ENCODE measurements at regions not wholly inside any gene's neighbourhood (a gene's known extent, or its start where the extent isn't known, plus 50 kb on each side); places are given as distances from the start of the nearest gene placed in this dataset.
"Not testable (repeated sequence)": the region's sequence is repeated elsewhere in the genome, so short reads cannot be mapped to it uniquely, and the experiment has no call there.

DNA sequence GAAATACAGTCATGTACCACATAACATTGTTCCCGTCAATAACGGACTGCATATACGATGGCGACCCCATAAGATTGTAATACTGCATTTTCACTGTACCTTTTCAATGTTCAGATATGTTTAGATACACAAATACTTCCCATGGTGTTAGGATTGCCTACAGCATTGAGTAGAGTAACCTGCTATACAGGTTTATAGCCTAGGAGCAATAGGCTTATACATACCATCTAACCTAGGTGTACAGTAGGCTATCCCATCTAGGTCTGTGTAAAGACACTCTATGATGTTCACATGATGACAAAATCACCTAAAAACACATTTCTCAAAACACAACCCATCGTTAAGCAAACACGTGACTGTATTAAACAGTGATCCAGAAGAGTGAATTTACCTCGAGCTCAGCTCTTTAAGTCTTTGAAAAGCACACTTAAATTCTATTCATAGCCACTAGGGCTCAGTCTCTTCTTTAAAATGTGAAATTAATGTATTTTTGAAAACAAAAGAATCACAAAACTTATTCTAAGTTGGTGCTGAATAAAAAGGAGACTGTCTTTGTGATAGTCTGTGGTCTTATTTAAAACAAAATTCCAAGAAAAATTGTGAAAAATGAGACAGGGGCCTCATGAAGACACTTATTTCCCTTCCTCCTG, 239.1 kb upstream of the ARID2 start:
- DNase-seq (ENCODE audit: low spot score), result no peak

- DNase-seq (ENCODE audit: low spot score), result no peak
These were observed 235.2 kb upstream of the ARID2 start for GRCh38 chr12:45494279-45494678.

GRCh38 chr12:45498645-45499044, 230.9 kb upstream of the ARID2 start:
- no peak for DNase-seq (ENCODE audit: low spot score)

- no peak for DNase-seq (ENCODE audit: low spot score)
These were observed 226.9 kb upstream of the ARID2 start for GRCh38 chr12:45502481-45503128.

- no peak for DNase-seq (ENCODE audit: low spot score)
These were observed 225.6 kb upstream of the ARID2 start for GRCh38 chr12:45503899-45504298.

DNA sequence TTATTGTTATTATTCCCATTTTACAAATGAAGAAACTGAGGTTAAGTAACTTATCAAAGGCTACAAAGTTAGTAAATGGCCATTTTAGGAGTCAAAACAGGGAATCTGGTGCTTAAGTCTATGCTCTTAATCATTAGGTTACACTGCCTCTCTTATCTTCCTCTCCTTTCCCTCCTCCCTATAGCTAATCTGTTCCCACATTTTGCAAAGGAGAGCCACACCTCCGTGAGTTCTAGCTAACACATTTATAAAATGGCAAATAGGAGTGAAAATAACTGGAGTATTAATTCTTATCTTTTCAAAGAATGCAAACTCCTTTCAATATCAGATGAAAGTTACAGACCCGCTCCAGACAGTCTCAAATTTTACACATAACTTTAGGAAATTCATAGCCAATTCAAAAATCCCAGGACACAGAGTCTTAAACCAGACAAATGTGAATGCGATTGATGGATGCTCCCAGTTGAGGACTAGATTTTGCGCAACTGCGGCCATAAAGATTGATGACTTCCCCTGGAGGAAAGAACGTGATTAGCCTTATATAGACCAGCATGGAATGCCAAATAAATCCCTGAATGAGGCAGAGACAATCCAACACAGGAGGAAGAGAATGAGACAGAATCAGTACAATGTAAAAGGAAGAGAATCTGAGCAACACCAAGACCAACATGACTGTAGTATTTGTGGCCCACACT, 225.0 kb upstream of the ARID2 start:
- no peak for DNase-seq (ENCODE audit: low spot score)

- no peak for DNase-seq (ENCODE audit: low spot score)
These were observed 220.3 kb upstream of the ARID2 start for GRCh38 chr12:45509187-45509586.

DNA sequence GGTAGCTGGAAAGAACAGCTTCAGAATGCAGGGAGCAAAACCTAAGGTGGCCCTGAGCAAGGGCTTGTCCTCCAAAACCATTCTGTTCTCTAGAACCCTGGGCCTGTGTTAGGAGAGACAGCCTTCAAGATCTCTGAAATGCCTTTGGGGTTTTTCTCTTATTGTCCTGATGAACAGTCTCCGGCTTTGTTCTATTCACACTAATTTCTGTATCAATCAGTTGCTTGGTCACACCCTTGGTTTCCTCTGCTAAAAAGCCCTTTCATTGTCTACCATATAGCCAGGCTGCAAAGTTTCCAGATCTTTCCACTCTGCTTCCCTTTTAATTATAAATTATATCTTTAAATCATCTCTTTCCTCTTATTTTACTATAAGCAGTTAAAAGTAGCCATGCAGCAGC, 219.9 kb upstream of the ARID2 start:
- DNase-seq (ENCODE audit: low spot score), result no peak

DNA sequence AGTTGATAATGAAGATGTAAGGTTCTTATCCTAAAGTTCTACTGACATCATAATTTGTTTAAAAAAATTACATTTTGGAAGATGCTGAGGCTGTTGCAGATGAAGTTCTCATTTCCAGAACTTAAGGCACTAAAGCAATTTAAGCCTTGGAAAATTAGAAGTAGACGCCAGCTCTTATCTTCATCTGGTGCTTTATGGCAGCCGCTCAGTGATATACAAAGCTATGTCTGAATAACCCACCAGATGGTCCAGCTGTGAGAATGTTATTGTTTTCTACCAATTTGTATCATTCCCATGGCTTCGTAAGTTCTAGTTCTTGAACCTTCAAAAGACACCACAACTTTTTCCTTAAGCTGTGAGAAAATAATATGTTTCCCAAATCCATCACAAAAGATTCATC, 212.1 kb upstream of the ARID2 start:
- no peak for DNase-seq (ENCODE audit: low spot score)

GRCh38 chr12:45518291-45519235, 210.9 kb upstream of the ARID2 start:
- no peak for DNase-seq (ENCODE audit: low spot score)

GRCh38 chr12:45522227-45522626, 207.3 kb upstream of the ARID2 start:
- peak; percentile 6 for DNase-seq (ENCODE audit: low spot score)

DNA sequence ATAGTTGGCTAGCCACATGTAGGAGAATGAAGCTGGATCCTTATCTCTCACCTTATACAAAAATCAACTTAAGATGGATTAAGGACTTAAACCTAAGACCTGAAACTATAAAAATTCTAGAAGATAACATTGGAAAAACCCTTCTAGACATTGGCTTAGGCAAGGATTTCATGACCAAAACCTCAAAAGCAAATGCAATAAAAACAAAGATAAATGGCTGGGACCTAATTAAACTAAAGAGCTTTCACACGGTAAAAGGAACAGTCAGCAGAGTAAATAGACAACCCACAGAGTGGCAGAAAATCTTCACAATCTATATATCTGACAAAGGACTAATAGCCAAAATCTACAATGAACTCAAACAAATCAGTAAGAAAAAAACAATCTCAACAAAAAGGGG, 202.7 kb upstream of the ARID2 start:
- DNase-seq (ENCODE audit: low spot score), result not testable (repeated sequence)

DNA sequence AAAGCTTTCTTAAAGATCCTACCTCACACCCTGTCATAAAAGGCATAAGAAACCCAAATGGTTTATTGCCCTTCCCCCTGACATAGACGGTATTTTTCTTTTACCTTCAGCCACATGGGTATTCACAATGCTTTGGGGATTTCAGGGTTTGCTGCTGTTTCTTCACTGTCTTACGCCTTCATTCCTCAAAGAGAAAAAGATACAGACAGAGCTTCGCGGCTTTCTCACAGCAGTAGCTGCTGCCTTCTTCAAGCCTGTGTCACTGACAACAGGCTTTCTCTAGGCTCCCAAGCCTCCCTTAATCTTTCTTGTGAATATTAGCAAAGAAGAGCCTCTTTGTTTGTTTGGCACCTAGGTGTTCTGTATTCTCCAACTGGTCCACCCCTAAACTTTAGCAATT, 197.4 kb upstream of the ARID2 start:
- no peak for DNase-seq (ENCODE audit: low spot score)

DNA sequence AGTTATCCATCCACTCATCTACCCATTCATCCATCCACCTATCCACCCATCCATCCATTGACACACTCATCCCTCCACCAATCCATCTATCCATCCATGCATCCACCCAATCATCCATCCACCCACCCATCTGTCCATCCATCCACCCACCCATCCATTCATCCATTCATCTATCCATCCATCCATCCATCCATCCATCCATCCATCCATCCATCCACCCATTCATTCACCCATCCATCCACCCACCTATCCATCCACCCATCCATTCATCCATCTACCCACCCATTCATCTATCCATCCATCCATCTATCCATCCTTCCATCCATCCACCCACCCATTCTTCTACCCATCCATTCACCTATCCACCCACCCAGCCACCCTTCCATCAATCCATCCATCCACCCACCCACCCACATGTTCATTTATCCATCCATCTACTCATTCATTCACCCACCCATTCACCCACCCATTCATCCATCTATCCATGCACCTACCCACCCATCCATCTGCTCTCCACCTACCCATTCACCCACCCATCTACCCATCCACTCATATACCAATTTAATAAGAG, 193.8 kb upstream of the ARID2 start:
- DNase-seq (ENCODE audit: low spot score), result no peak

DNA sequence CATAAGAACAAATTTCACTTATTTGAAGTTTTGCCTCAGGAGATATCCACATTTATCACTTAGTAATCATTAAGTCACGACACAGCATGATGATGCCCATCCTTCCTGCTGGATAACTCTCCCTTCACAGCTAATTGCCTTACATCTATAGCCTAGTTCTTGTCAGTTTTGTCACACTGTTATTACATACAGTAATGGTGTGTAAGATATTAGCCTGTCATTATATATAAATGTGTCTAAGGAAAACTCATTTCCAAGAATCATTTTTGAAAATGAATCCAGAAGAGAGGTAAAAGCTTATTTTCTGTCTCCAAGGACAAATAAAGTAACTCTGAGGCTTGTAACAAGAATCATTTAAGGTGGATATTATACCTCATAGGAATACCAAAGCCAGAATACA, 193.2 kb upstream of the ARID2 start:
- no peak for DNase-seq (ENCODE audit: low spot score)

DNA sequence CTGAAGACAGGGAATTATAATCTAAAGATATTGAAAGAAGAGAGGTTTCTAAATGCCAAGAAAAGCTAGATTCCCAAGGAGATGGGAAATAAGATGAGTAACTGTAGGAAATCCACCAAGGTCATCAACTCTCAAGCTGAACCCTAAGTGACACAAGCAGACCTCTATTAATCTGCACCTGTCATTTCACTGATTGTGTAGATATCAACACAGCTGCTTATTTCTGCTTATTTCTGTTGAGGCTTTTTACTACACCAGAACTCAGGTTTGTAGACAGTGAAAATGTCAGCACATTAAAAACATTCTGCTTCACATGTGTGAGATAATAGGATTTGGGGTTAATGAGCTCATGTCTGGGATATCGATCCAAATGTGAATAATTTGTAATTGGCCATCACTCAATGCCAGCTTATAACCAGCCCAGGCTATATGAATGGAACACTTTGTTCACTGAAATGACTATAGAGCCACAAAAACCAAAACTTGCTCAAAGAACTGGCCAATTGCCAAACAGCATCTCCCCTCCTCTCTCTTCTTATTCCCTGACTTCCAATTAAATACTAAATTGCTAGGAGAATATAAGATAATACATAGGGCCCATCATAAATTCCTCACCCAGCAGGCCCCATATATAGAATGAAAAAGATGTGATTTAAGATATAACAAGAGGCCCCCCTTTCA, 188.7 kb upstream of the ARID2 start:
- no peak for DNase-seq (ENCODE audit: low spot score)

- peak; percentile 74 for DNase-seq (ENCODE audit: low spot score)
These were observed 185.6 kb upstream of the ARID2 start for GRCh38 chr12:45543887-45544286.

- no peak for DNase-seq (ENCODE audit: low spot score)
These were observed 183.0 kb upstream of the ARID2 start for GRCh38 chr12:45546545-45546944.

DNA sequence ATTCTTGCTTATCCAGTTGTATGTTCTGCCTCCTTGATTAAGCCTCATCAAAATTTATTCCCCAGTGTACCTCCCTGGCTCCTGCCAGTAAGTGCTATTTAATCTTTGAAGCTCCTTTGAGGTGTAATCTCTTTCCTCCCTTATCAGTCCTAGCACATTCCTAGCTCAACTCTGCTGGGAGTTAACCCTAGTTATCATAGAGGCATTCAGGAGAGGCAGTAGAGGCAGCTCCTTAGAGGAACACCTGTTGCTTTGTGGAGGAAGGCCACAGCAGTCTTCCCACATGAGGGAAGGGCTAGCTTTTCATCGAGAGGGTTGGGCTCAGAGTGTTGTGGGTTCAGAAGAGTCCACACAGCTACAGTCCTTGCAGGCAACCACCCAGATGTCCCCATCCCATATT, 182.4 kb upstream of the ARID2 start:
- DNase-seq (ENCODE audit: low spot score), result no peak

- DNase-seq (ENCODE audit: low spot score), result no peak
These were observed 181.7 kb upstream of the ARID2 start for GRCh38 chr12:45547822-45548221.

DNA sequence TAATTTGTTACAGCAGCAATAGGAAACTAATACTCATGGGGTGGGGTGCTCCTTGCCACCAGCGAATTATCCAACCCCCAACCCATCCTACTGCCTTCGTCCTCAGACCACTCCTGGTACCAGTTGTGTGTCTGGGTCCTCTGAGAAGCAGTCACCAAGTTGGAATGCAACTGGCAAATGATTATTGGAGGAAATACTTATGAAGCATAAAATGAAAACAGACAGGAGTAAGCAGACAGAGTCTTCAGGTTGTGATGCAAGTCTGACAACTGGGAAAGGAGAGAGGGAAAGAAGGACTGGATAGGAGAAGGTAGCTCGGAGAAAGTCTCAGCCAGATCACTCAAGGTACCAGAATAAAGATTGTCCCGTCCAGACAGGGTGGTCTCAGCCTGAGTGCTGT, 181.1 kb upstream of the ARID2 start:
- DNase-seq (ENCODE audit: low spot score), result no peak

Measured in A172 (cell line).